ENCODE measurements at regions not wholly inside any gene's neighbourhood (a gene's known extent, or its start where the extent isn't known, plus 50 kb on each side); places are given as distances from the start of the nearest gene placed in this dataset.

DNA sequence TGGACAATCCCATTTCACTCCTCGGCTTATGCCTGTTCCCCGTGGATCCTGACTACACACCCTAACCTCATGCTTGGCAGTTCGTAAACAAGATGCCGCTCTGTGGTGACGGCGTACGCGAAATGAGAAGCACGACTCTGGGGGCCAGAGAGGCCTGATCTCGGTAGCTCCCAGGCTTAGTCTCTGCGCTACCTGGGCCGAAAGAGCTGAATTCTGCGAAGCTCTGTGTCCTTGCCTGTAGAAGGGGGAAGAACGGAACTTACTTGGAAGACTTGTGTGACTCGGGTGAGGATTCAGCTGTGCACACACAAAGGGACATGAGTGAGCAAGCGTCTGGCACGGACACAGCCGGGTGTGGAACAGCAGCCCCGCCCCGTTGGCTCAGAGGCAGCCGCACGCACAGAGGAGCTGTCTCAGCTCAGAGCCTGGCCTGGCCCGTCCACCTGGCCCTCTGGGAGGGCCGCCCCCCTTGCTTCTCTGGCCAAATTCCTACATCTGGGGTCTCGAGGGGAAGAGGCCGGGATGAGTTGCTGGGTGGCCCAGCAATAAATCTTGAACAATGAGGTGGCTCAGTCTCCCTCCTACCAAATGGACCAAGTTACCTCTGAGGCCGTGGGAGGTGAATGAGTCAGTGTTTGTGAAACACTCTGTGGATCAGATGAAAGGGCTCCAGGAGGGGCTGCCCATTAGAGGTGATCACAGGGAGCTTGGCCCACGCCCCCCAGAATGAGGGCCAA lies 83.8 kb downstream of the PDGFA start:
- no peak for DNase-seq

DNA sequence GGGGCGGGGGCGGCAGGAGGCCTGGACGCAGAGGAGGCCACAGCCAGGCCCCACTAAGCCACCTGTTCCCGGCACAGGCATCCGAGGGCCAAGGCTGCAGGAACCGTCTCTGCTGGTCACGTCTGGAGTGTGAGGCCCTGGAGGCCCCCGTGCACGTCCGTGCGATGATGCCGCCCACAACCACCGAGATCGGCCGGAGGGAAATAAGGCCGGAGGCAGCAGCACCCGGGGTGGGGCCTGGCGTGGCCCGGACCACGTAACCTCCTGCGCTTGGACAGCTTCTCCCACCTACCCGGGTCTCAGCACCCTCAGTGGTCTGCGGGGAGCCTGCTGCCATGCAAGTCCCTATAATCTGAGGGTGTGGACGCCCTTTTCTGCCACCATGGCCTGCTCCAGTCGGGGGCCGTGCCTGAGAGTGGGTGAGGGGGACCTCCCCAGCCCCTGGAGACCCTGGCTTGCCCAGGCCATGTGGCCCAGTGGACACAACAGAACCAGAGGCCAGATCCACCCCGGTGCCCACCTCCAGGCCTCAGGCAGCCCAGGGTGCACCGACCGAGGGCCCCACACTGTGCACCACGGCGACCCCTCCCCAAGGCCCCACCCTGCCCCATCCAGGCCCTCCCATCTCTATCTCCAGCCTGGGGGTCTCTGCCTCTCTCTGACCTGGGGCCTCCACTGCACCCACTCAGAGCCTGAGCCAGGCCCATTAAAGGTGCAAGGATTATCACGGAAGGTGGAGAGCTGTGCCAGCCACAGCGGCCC lies 83.1 kb downstream of the PDGFA start:
- Mint-ChIP-seq H3K4me3 (no peak overlapping the region), H3K27ac (no peak overlapping the region), H3K36me3 (ENCODE audit: low read depth) (no peaks in the 10 kb centered on the region), H3K4me1 (ENCODE audit: low read depth) (peaks cover 10% of the 10 kb centered on the region), H3K27me3 (peaks cover 2% of the 10 kb centered on the region), H3K9me3 (no peaks in the 10 kb centered on the region)
- no peak for DNase-seq

More for the DNA sequence above, 83.8 kb downstream of the PDGFA start:
- Mint-ChIP-seq H3K27me3 (peaks cover 2% of the 10 kb centered on the region), H3K4me3 (no peak overlapping the region), H3K4me1 (ENCODE audit: low read depth) (peaks cover 10% of the 10 kb centered on the region), H3K27ac (no peak overlapping the region), H3K9me3 (no peaks in the 10 kb centered on the region), H3K36me3 (ENCODE audit: low read depth) (no peaks in the 10 kb centered on the region)

DNA sequence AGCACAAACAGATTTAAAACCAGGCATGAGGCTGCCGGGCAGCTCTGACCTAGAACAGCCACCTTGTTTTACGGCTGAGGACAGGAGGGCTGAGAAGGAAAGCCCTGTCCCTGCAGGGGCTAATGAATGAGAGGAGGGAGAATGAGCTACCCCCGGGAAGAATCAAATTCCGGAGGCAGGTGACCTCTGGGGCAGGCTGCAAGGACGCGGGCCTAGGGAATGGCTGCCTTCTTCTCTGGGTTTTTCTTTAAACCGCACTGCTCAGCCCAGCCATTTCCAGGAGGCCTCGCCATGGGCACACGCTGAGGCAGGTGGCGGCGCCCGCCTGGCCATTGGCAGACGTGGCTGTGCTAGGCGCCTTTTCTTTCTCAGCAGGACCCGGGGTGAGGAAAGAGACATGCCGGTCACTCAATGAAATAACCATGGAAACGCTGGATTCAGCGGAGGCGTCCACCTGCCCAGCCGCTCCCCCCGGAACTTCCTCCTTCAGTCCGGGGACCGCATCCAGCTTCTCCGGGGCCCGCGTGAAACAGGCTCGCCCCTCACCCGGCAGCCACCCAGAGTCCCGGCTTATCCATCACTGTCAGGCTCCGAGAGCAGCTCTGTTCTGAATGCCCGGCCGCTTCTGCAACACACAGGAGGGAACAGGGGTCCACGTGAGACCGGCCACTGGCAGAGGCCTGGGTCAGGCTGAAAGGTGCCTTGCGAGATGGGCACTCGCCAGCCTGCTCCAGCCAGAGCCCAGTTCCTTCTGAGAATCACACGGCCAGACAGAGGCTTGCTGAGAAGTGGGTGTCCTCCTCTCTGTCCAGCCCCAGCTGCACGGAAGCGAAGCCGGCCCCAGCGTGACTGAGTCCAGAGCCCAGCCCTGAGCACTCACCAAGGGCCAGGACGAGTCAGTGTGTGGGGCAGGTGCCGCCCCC lies 82.1 kb downstream of the PDGFA start:
- no peak for DNase-seq
- Mint-ChIP-seq H3K27me3 (peaks cover 2% of the 10 kb centered on the region), H3K27ac (no peak overlapping the region), H3K4me3 (no peak overlapping the region), H3K4me1 (ENCODE audit: low read depth) (peaks cover 10% of the 10 kb centered on the region), H3K36me3 (ENCODE audit: low read depth) (no peaks in the 10 kb centered on the region), H3K9me3 (no peaks in the 10 kb centered on the region)

DNA sequence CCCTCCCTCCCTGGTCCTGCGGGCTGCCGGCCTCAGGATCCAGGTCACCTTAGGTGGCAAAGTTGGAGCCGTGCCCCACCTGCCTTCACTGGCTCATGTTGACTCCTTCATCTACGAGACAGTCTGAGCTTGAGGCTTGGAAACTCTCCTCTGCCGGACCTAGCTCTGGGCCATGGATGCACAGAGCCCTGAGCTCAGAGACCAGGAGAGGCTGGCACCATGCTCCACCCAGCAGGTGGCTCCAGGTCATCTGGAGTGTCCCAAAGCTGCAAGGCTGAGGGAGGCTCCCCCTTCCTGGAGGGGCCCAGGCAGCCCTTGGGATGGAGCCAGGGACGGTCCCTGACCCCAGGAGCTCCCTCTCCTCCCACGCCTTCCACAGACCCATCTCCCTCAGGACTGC lies 81.3 kb downstream of the PDGFA start:
- no peak overlapping the region for H3K27ac Mint-ChIP-seq
- peaks cover 2% of the 10 kb centered on the region for H3K27me3 Mint-ChIP-seq
- H3K9me3 Mint-ChIP-seq: no peaks in the 10 kb centered on the region
- no peaks in the 10 kb centered on the region for H3K36me3 Mint-ChIP-seq (ENCODE audit: low read depth)
- H3K4me3 Mint-ChIP-seq: no peak overlapping the region
- no peak for DNase-seq
- peaks cover 10% of the 10 kb centered on the region for H3K4me1 Mint-ChIP-seq (ENCODE audit: low read depth)

DNA sequence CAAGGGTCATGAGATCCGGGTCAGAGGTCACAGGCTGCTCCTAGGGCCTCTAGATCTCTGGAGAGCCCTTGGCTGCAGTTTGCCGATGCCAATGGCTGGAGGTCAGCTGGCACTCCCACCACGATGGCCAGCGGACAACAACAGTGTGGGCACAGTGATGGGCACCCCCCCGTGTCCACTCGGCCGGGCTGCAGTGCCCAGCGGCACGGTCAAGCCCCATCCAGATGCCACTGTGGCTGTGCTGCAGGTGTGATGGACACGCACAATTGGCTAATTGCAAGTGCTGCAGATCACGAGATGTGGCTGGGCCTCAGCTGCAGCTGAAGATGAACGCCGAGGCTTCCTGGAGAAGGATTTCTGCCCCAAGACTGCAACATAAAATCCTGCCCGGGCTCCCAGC lies 80.7 kb downstream of the PDGFA start:
- Mint-ChIP-seq H3K4me1 (ENCODE audit: low read depth) (peaks cover 10% of the 10 kb centered on the region), H3K9me3 (no peaks in the 10 kb centered on the region)

DNA sequence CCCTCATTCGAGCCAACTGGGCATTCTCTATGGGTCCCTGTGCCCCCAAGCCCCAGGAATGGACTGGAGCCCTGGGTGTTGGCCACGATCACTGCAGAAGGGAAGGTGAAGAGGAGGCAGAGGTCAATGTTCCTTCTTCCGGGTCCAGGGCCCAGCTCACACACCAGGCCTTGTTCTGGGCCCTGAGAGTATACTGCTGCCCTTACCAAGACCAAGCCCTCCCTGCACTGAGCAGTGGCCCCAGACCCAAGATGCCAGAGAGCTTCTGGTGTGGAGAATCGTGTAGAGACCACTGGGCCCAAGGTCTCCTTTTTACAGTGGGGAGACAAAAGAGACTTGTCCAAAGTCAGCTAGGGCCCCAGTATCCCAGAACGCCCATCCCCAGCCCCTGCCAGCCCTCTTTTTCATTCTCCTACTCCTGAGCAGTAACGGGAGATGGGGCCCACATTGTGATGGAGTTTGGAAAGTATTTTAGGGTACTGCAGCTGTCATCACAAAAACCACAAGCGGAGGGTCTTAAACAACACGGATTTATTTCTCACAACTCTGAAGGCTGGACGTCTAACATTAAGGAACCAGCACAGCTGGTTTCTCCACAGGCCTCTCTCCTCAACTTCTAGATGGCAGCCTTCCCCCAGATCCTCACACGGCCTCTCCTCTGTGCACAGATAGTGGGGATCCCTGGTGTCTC lies 79.4 kb downstream of the PDGFA start:
- Mint-ChIP-seq H3K4me1 (ENCODE audit: low read depth) (peaks cover 7% of the 10 kb centered on the region), H3K9me3 (no peaks in the 10 kb centered on the region), H3K27ac (no peak overlapping the region), H3K27me3 (no peaks in the 10 kb centered on the region), H3K36me3 (ENCODE audit: low read depth) (no peaks in the 10 kb centered on the region), H3K4me3 (no peak overlapping the region)
- no peak for DNase-seq

More for the DNA sequence above, 80.7 kb downstream of the PDGFA start:
- H3K36me3 Mint-ChIP-seq (ENCODE audit: low read depth): no peaks in the 10 kb centered on the region
- no peak for DNase-seq
- H3K27ac Mint-ChIP-seq: no peak overlapping the region
- peaks cover 2% of the 10 kb centered on the region for H3K27me3 Mint-ChIP-seq
- H3K4me3 Mint-ChIP-seq: no peak overlapping the region

DNA sequence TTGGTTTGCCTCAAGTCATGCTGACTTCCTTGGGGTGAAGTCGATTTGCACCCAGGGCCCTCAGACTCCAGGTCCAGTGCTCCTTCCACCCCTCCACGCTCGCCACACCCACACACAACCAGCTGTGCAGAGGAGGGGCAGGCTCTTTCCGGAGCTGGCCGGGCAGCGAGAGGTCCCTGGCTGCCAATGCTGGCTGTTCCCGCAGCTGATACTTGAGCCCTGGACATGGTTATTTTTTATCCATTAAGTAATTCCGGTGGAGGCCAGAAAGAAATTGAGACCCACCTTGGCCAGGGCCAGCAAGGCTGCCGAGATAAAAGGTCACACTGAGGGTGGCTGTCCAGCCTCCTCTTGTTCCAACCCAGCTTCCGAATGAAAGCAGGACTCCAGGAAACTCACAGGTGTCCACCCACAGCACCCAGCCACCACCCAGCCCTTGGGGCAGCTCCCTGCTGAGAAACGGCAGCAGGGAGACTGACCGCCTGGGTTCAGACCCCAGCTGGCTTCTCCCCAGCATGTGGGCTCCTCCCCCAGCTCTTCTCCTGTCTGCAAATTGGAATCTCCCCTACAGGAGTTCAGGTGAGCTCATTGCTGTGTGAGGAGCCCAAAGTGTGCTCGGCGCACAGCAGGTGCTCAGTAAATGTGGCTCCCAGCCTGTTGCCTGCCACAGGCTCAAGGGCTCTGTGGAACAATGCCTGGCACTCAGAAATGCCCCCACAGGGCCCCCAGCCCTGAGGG lies 77.8 kb downstream of the PDGFA start:
- no peaks in the 10 kb centered on the region for H3K36me3 Mint-ChIP-seq (ENCODE audit: low read depth)
- no peak for DNase-seq
- H3K4me3 Mint-ChIP-seq: no peak overlapping the region
- no peaks in the 10 kb centered on the region for H3K9me3 Mint-ChIP-seq
- no peak overlapping the region for H3K27ac Mint-ChIP-seq
- H3K27me3 Mint-ChIP-seq: no peaks in the 10 kb centered on the region
- H3K4me1 Mint-ChIP-seq (ENCODE audit: low read depth): no peaks in the 10 kb centered on the region

DNA sequence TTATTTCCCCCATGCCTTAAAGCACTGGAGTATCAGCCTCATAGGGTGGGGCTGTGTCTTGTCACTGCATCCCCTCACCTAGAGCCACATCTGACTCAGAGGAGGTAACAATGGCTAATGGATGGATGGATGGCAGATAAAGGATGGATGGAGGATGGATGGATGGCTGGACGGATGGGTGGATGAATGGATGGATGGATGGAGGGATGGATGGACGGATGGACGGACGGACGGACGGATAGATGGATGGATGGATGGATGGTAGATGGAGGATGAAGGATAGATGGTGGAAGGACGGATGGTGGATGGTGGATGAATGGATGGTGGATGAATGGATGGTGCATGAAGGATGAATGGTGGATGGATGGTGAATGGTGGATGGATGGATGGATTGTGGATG lies 77.2 kb downstream of the PDGFA start:
- Mint-ChIP-seq H3K4me1 (ENCODE audit: low read depth) (no peaks in the 10 kb centered on the region), H3K36me3 (ENCODE audit: low read depth) (no peaks in the 10 kb centered on the region), H3K4me3 (no peak overlapping the region), H3K27ac (no peak overlapping the region), H3K27me3 (no peaks in the 10 kb centered on the region), H3K9me3 (no peaks in the 10 kb centered on the region)
- no peak for DNase-seq

DNA sequence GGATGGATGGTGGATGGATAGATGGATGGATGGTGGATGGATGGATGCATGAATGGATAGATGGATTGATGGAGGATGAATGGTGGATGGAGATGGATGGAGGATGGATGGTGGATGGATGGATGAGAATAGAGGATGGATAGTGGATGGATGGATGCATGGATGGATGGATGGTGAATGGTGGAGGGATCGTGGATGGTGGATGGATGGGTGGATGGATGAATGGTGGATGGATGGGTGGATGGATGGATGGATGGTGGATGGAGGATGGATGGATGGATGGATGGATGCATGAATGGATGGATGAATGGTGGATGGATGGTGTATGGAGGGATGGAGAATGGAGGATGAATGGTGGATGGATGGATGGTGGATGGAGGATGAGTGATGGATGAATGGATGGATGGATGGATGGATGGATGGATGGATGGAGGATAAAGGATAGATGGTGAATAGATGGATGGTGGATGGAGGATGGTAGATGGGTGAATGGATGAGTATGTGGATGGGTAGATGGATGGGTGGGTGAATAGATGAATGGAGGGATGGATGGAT lies 76.3 kb downstream of the PDGFA start:
- H3K9me3 Mint-ChIP-seq: no peaks in the 10 kb centered on the region
- no peak overlapping the region for H3K27ac Mint-ChIP-seq
- no peaks in the 10 kb centered on the region for H3K4me1 Mint-ChIP-seq (ENCODE audit: low read depth)
- H3K27me3 Mint-ChIP-seq: no peaks in the 10 kb centered on the region
- H3K4me3 Mint-ChIP-seq: no peak overlapping the region
- no peak for DNase-seq
- no peaks in the 10 kb centered on the region for H3K36me3 Mint-ChIP-seq (ENCODE audit: low read depth)

DNA sequence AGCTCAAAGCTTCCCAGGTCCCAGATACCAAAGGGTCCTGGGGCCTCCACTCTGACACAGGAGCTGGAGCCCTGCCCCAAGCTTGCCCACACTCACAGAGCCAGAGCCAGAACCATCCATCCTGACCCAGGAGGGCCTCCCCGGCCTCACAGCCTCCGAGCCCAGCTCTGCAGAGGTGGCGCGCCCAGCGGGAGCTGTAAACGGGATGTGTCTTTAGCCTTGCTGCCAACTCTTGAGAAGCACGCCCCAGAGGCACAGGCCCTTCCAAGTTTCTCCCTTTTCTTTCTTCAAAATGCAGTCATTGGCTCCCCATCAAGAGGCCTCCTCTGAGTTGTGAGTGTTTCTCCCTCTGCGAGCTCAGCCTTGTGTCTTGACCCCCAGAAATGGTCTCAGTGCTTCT lies 75.0 kb downstream of the PDGFA start:
- Mint-ChIP-seq H3K27me3 (no peaks in the 10 kb centered on the region), H3K9me3 (no peaks in the 10 kb centered on the region), H3K27ac (no peak overlapping the region), H3K36me3 (ENCODE audit: low read depth) (no peaks in the 10 kb centered on the region), H3K4me1 (ENCODE audit: low read depth) (peaks cover 1% of the 10 kb centered on the region), H3K4me3 (no peak overlapping the region)
- no peak for DNase-seq

DNA sequence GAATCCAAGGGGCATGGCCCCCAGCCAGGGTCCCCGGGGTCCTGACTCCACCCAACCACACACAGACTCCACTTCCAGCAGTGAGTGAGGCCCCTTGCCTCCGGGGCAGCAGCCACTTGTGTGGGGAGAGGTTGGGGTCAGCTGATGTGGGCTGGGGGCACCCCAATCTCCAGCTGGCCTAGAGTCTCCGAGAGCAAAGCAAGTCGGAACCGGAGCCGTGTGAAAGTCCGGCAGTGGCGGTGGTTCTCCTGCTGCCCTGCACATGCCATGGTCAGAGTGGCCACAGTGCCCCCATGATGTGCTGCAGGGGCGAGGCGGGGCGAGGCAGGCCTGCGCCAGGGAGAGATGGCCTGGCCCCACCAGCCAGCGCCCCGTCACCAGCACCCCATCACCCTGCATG lies 74.6 kb downstream of the PDGFA start:
- Mint-ChIP-seq H3K4me1 (ENCODE audit: low read depth) (peaks cover 1% of the 10 kb centered on the region), H3K4me3 (no peak overlapping the region), H3K36me3 (ENCODE audit: low read depth) (no peaks in the 10 kb centered on the region), H3K27me3 (no peaks in the 10 kb centered on the region), H3K9me3 (no peaks in the 10 kb centered on the region), H3K27ac (no peak overlapping the region)
- DNase-seq: no peak

DNA sequence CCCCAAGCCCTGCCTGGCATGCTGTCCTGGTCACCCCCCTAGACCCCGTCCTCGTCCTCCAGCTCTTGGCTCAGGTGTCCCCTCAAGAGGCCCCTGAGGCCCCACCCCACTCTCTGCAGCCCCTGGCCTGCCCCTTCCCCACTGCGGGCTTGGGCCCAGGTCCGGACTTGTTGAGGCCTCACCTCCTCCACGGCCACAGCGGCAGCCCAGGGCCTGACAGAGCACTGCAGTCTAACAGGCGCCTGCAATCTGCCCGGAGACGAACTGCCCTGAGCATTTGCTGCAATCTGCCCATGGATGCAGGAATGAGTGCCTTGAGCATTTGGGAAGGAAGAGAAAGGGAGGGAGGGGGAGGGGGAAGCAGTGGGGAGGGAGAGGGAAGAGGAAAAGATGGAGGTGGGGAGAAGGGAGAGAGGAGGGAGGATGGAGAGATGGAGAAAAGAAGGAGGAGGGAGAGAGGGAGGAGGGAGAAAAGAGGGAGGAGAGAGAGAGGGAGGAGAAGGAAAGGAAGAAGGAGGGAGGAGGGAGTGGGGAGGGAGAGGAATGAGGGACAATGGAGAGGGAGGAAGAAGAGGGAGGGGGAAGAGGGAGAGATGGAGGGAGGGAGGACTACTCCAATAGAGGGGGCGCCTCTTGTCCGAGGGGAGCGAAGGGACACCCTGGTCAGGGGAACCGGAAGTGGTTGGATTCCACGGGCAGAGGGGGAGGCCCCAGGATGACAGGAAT lies 73.9 kb downstream of the PDGFA start:
- H3K4me3 Mint-ChIP-seq: no peak overlapping the region
- H3K27me3 Mint-ChIP-seq: no peaks in the 10 kb centered on the region
- H3K36me3 Mint-ChIP-seq (ENCODE audit: low read depth): no peaks in the 10 kb centered on the region
- H3K27ac Mint-ChIP-seq: no peak overlapping the region
- DNase-seq: no peak
- peaks cover 2% of the 10 kb centered on the region for H3K4me1 Mint-ChIP-seq (ENCODE audit: low read depth)
- H3K9me3 Mint-ChIP-seq: no peaks in the 10 kb centered on the region
